GM12865 (cell line): ENCODE measurements at regions not wholly inside any gene's neighbourhood (a gene's known extent, or its start where the extent isn't known, plus 50 kb on each side); places are given as distances from the start of the nearest gene placed in this dataset.
"Not testable (repeated sequence)": the region's sequence is repeated elsewhere in the genome, so short reads cannot be mapped to it uniquely, and the experiment has no call there.

Source experiments
- DNase-seq: peaks from one replicate; pipeline ENCODE4 v3.0.0; 2010; ENCODE audit warnings: low read depth
- H3K4me3 ChIP-seq: 2 replicates; pipeline ENCODE4 v1.5.1; 2011; ENCODE audit warnings: mild to moderate bottlenecking, low read depth, low read length, control low read depth
- TF ChIP-seq, protein P1 (sequence below): IDR thresholded peaks from 2 replicates; pipeline ENCODE4 v1.5.1; 2011; ENCODE audit warnings: low read length, control low read depth, low read depth, inconsistent platforms; ENCODE audit not compliant: insufficient read depth; ENCODE audit errors: missing control alignments

DNA sequence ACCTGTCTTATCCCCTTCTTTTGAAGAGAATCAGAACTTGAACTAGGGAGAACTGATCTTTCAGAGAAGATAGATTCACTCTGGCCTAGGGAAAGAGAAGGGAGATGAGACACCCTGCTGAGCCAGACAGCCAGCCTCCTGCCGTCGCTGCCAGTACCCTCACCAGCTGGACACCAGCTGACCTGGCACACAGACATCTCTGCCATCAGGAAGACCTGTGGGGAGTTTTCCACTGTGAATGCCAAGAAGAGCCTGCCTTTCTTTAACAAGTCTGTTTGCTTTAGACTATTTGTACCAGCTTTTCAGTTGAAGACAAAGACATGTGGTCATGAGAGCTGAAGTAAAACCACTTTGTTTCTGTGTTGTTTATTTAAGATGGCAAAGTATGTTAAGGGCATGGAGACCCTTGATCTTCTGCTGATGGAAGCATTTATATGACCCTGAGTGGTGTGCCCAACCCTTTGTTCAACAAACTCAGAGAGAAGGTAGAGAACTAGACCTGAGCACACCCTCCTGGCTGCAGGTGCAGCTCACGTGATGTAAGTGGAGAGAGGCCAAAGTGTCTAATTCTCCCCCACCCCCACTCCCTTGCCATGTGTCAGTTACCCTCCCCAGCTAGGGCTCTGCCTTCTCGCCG lies 82.3 kb upstream of the SLC24A3 start:
- TF ChIP-seq, protein P1, sequence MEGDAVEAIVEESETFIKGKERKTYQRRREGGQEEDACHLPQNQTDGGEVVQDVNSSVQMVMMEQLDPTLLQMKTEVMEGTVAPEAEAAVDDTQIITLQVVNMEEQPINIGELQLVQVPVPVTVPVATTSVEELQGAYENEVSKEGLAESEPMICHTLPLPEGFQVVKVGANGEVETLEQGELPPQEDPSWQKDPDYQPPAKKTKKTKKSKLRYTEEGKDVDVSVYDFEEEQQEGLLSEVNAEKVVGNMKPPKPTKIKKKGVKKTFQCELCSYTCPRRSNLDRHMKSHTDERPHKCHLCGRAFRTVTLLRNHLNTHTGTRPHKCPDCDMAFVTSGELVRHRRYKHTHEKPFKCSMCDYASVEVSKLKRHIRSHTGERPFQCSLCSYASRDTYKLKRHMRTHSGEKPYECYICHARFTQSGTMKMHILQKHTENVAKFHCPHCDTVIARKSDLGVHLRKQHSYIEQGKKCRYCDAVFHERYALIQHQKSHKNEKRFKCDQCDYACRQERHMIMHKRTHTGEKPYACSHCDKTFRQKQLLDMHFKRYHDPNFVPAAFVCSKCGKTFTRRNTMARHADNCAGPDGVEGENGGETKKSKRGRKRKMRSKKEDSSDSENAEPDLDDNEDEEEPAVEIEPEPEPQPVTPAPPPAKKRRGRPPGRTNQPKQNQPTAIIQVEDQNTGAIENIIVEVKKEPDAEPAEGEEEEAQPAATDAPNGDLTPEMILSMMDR, result no peak
- no peak overlapping the region for H3K4me3 ChIP-seq
- no peak for DNase-seq

DNA sequence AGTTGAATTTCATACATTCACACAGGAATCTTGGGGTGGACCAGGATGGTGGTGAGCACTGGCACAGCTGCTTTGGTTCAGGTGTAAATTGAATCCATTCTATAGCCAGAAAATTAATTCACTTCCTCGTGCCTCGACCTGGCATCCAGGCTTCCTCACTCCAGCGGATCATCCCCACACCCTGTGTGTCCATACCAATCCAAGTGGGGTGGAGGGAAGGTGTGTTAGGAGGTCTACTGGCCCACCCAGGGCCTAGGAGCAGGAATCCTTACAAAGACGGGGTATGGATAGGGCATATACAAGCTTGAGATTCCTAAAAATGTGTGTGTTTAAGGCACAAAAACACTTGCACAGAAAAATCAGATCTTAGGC lies 81.8 kb upstream of the SLC24A3 start:
- TF ChIP-seq, protein P1, result no peak
- H3K4me3 ChIP-seq, result no peak overlapping the region
- DNase-seq, result no peak

DNA sequence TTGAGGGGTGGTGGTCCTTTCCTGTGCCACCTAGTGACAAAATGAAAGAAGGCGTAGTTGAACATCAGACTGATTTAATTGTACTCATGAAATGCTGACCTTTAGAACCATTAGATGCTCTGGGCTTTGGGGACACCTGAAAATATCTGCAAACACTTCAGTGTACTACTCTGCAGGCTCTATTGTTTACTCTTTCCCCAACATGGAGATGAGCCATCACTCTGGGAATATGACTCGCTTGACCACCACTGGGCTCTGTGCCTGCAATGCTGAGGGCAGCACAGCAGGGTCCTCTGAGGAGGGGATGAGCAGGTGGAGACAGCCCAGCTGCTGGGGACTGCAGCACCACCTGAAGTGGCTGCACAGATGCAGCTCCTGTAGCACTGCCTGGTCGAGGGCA lies 74.8 kb upstream of the SLC24A3 start:
- no peak for DNase-seq
- TF ChIP-seq, protein P1, result no peak
- no peak overlapping the region for H3K4me3 ChIP-seq

DNA sequence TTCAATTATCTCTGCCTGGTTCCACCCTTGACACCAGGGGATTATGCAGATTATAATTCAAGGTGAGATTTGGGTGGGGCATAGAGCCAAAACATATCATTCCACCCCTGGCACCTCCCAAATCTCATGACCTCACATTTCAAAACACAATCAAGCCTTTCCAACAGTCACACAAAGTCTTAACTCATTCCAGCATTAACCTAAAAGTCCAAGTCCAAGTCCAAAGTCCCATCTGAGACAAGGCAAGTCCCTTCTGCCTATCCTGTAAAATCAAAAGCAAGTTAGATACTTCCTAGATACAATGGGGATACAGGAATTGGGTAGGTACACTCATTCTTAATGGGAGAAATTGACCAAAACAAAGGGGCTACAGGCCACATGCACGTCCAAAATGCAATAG lies 73.7 kb upstream of the SLC24A3 start:
- TF ChIP-seq, protein P1, result no peak
- DNase-seq, result no peak
- no peak overlapping the region for H3K4me3 ChIP-seq

DNA sequence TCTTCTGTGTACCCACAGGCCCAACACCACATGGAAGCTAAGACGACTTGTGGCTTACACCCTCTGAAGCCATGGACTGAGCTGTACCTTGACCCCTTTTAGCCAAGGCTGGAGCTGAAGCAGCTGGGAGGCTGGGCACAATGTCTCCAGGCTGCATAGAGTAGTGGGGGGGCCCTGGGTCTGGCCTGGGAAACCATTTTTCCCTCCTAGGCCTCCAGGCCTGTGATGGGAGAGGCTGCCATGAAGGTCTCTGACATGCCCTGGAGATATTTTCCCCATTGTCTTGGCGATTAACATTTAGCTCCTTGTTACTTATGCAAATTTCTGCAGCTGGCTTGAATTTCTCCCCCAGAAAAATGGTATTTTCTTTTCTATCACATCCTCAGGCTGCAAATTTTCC lies 72.9 kb upstream of the SLC24A3 start:
- not testable (repeated sequence) for DNase-seq, H3K4me3 ChIP-seq

DNA sequence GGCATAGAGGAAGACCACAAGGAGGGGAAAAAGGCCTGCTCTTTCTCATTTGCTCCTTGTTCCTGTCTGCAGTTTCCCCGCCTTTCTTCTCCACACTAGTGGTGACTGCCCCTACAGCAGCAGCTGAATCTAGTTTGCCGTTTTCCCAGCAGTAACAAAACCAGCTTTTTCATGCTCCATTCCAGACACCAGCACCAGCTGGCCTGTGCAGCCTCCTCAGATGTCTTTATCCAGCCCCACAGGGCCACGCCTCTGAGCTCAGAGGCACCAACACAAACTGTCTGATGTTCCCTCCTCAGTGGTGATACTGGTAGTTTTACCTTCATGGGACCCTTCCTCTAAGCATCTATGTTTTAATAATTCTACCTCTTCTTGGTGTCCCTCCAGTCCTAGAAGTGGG lies 70.4 kb upstream of the SLC24A3 start:
- TF ChIP-seq, protein P1, result no peak
- no peak overlapping the region for H3K4me3 ChIP-seq
- no peak for DNase-seq

DNA sequence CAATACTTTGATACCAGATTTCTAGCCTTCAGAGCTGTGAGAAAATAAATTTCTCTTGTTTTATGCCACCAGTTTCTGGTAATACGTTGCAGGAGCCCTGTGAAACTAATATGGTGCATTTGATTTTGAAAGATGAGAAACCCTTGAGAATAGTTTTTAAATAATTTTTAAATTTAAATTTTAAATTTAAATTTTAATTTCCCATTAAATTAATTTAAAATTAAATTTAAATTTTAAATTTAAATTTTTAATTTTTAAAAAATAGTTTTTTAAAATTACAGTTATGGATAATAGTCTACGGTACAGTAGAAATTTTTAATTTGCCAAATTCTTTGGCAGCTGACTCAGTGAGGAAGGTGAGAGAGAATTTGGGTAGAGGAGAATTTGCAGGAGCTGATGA lies 68.6 kb upstream of the SLC24A3 start:
- H3K4me3 ChIP-seq, result no peak overlapping the region
- DNase-seq, result no peak
- TF ChIP-seq, protein P1, result no peak
